ENCODE measurements at regions not wholly inside any gene's neighbourhood (a gene's known extent, or its start where the extent isn't known, plus 50 kb on each side); places are given as distances from the start of the nearest gene placed in this dataset.
"Not testable (repeated sequence)": the region's sequence is repeated elsewhere in the genome, so short reads cannot be mapped to it uniquely, and the experiment has no call there.

GRCh38 chr18:30929718-30930117 lies 112.8 kb downstream of the DSC3 start:
- no peak for DNase-seq

GRCh38 chr18:30929065-30929464 lies 113.5 kb downstream of the DSC3 start:
- DNase-seq, result no peak

GRCh38 chr18:30927517-30928075 lies 114.9 kb downstream of the DSC3 start:
- DNase-seq, result no peak

- no peak for DNase-seq
These were observed 115.5 kb downstream of the DSC3 start for GRCh38 chr18:30927042-30927441.

GRCh38 chr18:30925795-30926194 lies 116.7 kb downstream of the DSC3 start:
- DNase-seq, result no peak

- DNase-seq, result no peak
These were observed 121.8 kb downstream of the DSC3 start for GRCh38 chr18:30920757-30921156.

- no peak for DNase-seq
These were observed 122.2 kb downstream of the DSC3 start for GRCh38 chr18:30920351-30920750.

- no peak for DNase-seq
These were observed 124.9 kb downstream of the DSC3 start for GRCh38 chr18:30917651-30918050.

- no peak for DNase-seq
These were observed 127.1 kb downstream of the DSC3 start for GRCh38 chr18:30915336-30915988.

- no peak for DNase-seq
These were observed 134.2 kb downstream of the DSC3 start for GRCh38 chr18:30908381-30908780.

- DNase-seq, result no peak
These were observed 139.0 kb downstream of the DSC3 start for GRCh38 chr18:30903566-30903965.

GRCh38 chr18:30889519-30890301 lies 152.8 kb downstream of the DSC3 start:
- DNase-seq, result no peak

GRCh38 chr18:30888344-30888743 lies 154.2 kb downstream of the DSC3 start:
- DNase-seq, result no peak

GRCh38 chr18:30886998-30887397 lies 155.5 kb downstream of the DSC3 start:
- no peak for DNase-seq

GRCh38 chr18:30870466-30870865 lies 172.1 kb downstream of the DSC3 start:
- no peak for DNase-seq

- no peak for DNase-seq
These were observed 179.6 kb downstream of the DSC3 start for GRCh38 chr18:30862900-30863299.

GRCh38 chr18:30860741-30861140 lies 181.8 kb downstream of the DSC3 start:
- no peak for DNase-seq

- no peak for DNase-seq
These were observed 183.5 kb downstream of the DSC3 start for GRCh38 chr18:30859036-30859435.

GRCh38 chr18:30858560-30858959 lies 184.0 kb downstream of the DSC3 start:
- DNase-seq, result no peak

GRCh38 chr18:30855762-30856161 lies 186.8 kb downstream of the DSC3 start:
- DNase-seq, result no peak

- no peak for DNase-seq
These were observed 189.6 kb downstream of the DSC3 start for GRCh38 chr18:30852980-30853379.

GRCh38 chr18:30852541-30852940 lies 190.0 kb downstream of the DSC3 start:
- DNase-seq, result no peak

GRCh38 chr18:30839056-30839561 lies 203.4 kb downstream of the DSC3 start:
- DNase-seq, result not testable (repeated sequence)

GRCh38 chr18:30828700-30829099 lies 213.8 kb downstream of the DSC3 start:
- no peak for DNase-seq
